Lower leg skin (tissue), 4 donors: ENCODE measurements at regions not wholly inside any gene's neighbourhood (a gene's known extent, or its start where the extent isn't known, plus 50 kb on each side); places are given as distances from the start of the nearest gene placed in this dataset.

ENCODE experiments used
- DNase-seq, 2 donors: peaks; one replicate each; pipeline ENCODE4 v3.0.0-alpha.2; 2019; ENCODE audit warnings: low spot score in 2 of 2
- H3K4me3 ChIP-seq: fragments of 200-600 bp; sonication (generic); 2 replicates; pipeline ENCODE4 v1.5.1; 2017; ENCODE audit warnings: mild to moderate bottlenecking, low read depth; ENCODE audit not compliant: poor library complexity, severe bottlenecking
- CTCF ChIP-seq, 3 donors: fragments of 450-650 bp; IDR thresholded peaks; one replicate each; pipeline ENCODE4 v1.5.1; 2016; ENCODE audit warnings: antibody characterized with exemption in 3 of 3, mild to moderate bottlenecking in 3 of 3, moderate library complexity in 2 of 3
- POLR2A ChIP-seq, 2 donors: fragments of 450-650 bp; IDR thresholded peaks; one replicate each; pipeline ENCODE4 v1.6.1; 2016 to 2017; ENCODE audit warnings: antibody characterized with exemption in 2 of 2, mild to moderate bottlenecking in 1 of 2, moderate library complexity in 1 of 2
- WGBS, 2 donors: methylation state at CpG; one replicate each; pipeline ENCODE4 v1.1.5; 2018; 5-methylcytosine and 5-hydroxymethylcytosine counted together
- intact Hi-C: fragments of 100-400 bp; cut with DNase I; formaldehyde crosslinking; loops from one replicate; pipeline ENCODE4 v1.15.0; 2023; ENCODE audit warnings: low total_unique reads

DNA sequence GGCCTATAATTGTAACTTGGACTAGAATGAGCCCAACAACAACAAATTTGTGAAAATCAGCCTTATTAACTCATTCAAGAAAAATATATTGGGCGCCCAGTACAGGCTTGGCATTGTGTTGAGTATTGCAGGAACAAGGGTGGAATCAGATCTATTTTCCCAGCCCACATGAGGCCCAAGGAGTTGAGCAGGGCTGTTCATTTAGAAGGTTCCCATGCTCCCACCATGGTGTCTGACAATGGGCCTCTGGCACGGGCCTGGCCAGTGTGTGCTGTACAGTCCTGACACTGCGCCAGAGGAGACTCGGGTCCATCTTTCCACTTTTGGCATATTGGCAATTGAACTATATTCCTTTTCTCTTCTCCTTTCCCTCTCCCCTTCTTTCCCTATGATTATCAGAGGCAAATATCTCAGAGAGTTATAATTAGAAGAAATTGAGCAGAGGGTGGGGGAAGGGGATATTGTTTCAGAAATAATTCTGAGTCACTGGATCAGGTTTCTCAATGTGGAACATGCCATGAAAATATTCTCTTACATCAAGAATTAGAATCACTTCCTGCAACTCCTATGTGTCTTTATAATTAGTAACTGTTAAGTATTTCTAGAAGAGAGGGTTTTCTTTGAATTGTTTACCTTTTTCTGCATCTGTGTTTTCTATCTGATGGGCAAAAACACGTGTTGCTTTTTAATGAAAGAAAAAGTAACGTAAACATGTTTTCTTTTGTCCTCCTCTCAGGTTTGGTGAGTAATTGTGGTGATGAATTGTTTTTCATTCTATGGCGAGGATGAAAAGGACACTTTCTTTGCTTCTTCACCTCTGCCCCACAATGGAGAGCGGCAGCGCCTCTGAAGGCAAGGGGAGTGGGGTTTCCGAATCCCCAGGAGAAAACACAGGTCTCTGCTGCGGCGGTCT lies 209.4 kb downstream of the FOXA2 start:
- intact Hi-C loops: no loop called here
- no peak overlapping the region for H3K4me3 ChIP-seq
- no peak for DNase-seq
- WGBS, 2 donors: 80 to 82% methylated on average over 12 of the region's 12 CpGs
- TF ChIP-seq POLR2A (IDR thresholded peaks at IDR 0.05) (no peak), CTCF (IDR thresholded peaks at IDR 0.05) (no peak)

DNA sequence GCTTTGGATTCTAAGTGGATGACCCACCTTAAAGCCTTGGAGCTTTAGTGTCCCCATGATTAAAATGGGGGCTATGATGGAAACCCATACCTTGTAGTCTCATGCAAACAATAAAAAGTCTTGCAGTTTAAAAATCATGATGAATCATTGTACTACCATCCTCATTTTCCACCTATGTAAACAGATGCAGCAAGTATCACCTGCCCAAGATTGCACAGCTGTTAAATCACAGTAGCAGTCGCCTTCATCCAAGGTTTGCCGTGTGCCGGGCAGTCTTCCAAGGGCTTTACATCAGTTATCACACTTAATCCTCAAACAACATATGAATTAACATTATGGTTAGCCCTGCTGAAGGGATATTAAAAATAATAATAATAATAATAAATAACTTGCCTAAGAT lies 210.3 kb downstream of the FOXA2 start:
- DNase-seq: no peak
- WGBS, 2 donors: 65 to 71% methylated on average over 3 of the region's 3 CpGs
- H3K4me3 ChIP-seq: no peak overlapping the region
- intact Hi-C loops: no loop called here
- TF ChIP-seq POLR2A (IDR thresholded peaks at IDR 0.05) (no peak), CTCF (IDR thresholded peaks at IDR 0.05) (no peak)

- DNase-seq: no peak
- 82 to 83% methylated on average over 5 of the region's 5 CpGs for WGBS, 2 donors
- no peak for TF ChIP-seq CTCF (IDR thresholded peaks at IDR 0.05)
- TF ChIP-seq POLR2A (IDR thresholded peaks at IDR 0.05): no peak
- no peak overlapping the region for H3K4me3 ChIP-seq
- intact Hi-C loops: no loop called here
Observed at GRCh38 chr20:22373164-22373895, 211.0 kb downstream of the FOXA2 start.

GRCh38 chr20:22371843-22372242 lies 212.5 kb downstream of the FOXA2 start:
- intact Hi-C loops: no loop called here
- WGBS, 2 donors: 53 to 62% methylated on average over 5 of the region's 5 CpGs
- no peak for DNase-seq
- no peak overlapping the region for H3K4me3 ChIP-seq
- TF ChIP-seq POLR2A (IDR thresholded peaks at IDR 0.05): no peak
- TF ChIP-seq CTCF (IDR thresholded peaks at IDR 0.05): no peak

GRCh38 chr20:22370137-22370536 lies 214.2 kb downstream of the FOXA2 start:
- 61% methylated on average over 2 of the region's 2 CpGs for WGBS, 2 donors
- H3K4me3 ChIP-seq: no peak overlapping the region
- no peak for DNase-seq
- intact Hi-C loops: no loop called here
- no peak for TF ChIP-seq CTCF (IDR thresholded peaks at IDR 0.05)
- TF ChIP-seq POLR2A (IDR thresholded peaks at IDR 0.05): no peak
